ENCODE measurements at regions not wholly inside any gene's neighbourhood (a gene's known extent, or its start where the extent isn't known, plus 50 kb on each side); places are given as distances from the start of the nearest gene placed in this dataset.

DNA sequence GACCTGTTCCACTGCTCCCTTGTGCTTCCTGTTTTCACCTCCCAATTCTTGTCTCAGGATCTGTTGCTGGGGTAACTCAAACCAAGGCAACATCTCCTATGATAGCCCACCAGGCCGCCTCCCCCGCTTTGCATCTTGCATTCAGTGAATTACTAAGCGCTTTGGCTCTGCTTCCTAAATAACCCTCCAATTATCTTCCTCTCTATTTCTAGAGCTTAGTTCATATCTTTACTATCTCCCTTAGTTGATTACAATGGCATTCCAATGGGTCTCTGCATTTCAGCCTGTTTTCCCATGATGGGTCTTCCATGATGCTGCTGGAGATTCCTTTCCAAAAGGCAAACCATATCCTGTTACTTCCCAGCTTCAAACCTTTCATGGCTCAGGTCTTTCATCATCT, 117.2 kb upstream of the FERMT1 start:
- Histone ChIP-seq H3K27ac (ENCODE audit: low read depth, low read length) (no peak overlapping the region), H3K4me3 (ENCODE audit: low read depth, low read length) (no peak overlapping the region), H3K9me3 (ENCODE audit: control insufficient read depth, insufficient read depth, low read length) (no peaks in the 10 kb centered on the region), H3K27me3 (ENCODE audit: control insufficient read depth, insufficient read depth, low read length) (no peaks in the 10 kb centered on the region)
- POLR2A ChIA-PET, result no interaction called here
- TF ChIP-seq, protein P1, sequence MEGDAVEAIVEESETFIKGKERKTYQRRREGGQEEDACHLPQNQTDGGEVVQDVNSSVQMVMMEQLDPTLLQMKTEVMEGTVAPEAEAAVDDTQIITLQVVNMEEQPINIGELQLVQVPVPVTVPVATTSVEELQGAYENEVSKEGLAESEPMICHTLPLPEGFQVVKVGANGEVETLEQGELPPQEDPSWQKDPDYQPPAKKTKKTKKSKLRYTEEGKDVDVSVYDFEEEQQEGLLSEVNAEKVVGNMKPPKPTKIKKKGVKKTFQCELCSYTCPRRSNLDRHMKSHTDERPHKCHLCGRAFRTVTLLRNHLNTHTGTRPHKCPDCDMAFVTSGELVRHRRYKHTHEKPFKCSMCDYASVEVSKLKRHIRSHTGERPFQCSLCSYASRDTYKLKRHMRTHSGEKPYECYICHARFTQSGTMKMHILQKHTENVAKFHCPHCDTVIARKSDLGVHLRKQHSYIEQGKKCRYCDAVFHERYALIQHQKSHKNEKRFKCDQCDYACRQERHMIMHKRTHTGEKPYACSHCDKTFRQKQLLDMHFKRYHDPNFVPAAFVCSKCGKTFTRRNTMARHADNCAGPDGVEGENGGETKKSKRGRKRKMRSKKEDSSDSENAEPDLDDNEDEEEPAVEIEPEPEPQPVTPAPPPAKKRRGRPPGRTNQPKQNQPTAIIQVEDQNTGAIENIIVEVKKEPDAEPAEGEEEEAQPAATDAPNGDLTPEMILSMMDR (IDR thresholded peaks at IDR 0.05; ENCODE audit: low read depth, low read length), result no peak
- no peak for DNase-seq (ENCODE audit: low read depth, low spot score)
- CTCF ChIA-PET, result no interaction called here

DNA sequence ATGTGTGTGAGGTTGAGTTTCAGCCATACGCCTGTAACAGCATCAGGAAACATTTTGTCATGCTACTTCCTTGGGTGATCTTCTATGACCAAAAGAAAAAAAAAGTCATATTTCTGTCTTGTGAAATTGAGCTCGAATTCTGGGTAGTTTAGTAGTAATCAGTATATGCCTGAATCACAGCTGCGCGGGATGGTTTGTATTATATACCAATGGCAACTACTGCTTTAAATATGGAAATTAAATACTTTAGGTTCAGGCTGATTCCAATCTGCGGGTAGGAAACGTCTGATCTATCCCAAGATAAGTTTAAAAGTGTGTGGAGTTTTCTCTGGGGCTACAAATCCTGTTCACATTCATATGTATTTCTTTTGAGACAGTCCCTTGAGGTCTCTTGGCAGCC, 115.6 kb upstream of the FERMT1 start:
- TF ChIP-seq, protein P1 (IDR thresholded peaks at IDR 0.05; ENCODE audit: low read depth, low read length), result no peak
- H3K4me3 ChIP-seq (ENCODE audit: low read depth, low read length), result no peak overlapping the region
- DNase-seq (ENCODE audit: low read depth, low spot score), result no peak
- H3K9me3 ChIP-seq (ENCODE audit: control insufficient read depth, insufficient read depth, low read length), result no peaks in the 10 kb centered on the region
- POLR2A ChIA-PET, result no interaction called here
- H3K27me3 ChIP-seq (ENCODE audit: control insufficient read depth, insufficient read depth, low read length), result no peaks in the 10 kb centered on the region
- CTCF ChIA-PET, result interaction anchor here (1.0 kb wide), 2 partner anchors 26 to 143 kb away, joined by 3 read pairs; no protein-coding TSS in a partner anchor
- H3K27ac ChIP-seq (ENCODE audit: low read depth, low read length), result no peak overlapping the region

DNA sequence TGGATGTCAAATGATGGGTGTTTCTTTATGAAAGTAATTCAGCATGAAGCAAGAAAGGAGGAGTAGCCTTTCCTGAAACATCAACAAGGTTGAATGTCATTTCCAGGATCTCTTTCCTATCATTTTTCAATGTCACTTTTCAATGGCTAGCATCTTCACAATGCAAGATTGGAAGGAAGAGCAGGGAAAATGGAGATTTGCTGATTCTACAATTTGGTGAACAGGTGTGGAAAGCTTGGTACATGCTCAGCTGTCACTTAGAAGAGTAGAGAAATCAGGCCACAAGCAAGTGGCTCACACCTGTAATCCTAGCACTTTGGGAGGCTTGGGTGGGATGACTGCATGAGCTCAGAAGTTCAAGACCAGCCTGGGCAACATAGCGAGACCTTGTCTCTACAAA, 112.7 kb upstream of the FERMT1 start:
- no peaks in the 10 kb centered on the region for H3K27me3 ChIP-seq (ENCODE audit: control insufficient read depth, insufficient read depth, low read length)
- no peak for DNase-seq (ENCODE audit: low read depth, low spot score)
- no peak overlapping the region for H3K27ac ChIP-seq (ENCODE audit: low read depth, low read length)
- ChIA-PET CTCF (no interaction called here), POLR2A (no interaction called here)
- H3K4me3 ChIP-seq (ENCODE audit: low read depth, low read length), result no peak overlapping the region
- no peaks in the 10 kb centered on the region for H3K9me3 ChIP-seq (ENCODE audit: control insufficient read depth, insufficient read depth, low read length)
- TF ChIP-seq, protein P1 (IDR thresholded peaks at IDR 0.05; ENCODE audit: low read depth, low read length), result no peak

DNA sequence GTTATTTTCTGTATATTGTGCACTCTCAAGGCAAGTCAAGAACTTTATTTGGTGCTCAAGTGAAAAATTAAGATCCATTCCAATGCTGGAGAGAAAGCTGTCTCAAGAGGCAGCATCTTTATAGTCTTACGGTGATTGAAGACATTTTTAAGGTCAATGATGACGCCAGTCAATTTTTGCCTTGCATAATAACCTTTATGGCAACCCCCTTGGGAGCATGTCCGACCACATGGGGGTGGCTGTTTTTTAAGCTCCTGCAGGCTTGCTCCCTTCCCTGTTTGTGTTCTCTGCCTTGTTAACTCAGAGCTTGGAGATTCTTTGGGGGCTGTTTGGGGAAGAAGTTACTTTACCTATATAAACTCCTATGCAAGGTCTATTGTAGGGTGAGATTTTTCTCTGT, 109.6 kb upstream of the FERMT1 start:
- no peak for DNase-seq (ENCODE audit: low read depth, low spot score)
- no peak overlapping the region for H3K4me3 ChIP-seq (ENCODE audit: low read depth, low read length)
- H3K9me3 ChIP-seq (ENCODE audit: control insufficient read depth, insufficient read depth, low read length), result no peaks in the 10 kb centered on the region
- ChIA-PET CTCF (no interaction called here), POLR2A (no interaction called here)
- no peak overlapping the region for H3K27ac ChIP-seq (ENCODE audit: low read depth, low read length)
- TF ChIP-seq, protein P1 (IDR thresholded peaks at IDR 0.05; ENCODE audit: low read depth, low read length), result no peak
- no peaks in the 10 kb centered on the region for H3K27me3 ChIP-seq (ENCODE audit: control insufficient read depth, insufficient read depth, low read length)

DNA sequence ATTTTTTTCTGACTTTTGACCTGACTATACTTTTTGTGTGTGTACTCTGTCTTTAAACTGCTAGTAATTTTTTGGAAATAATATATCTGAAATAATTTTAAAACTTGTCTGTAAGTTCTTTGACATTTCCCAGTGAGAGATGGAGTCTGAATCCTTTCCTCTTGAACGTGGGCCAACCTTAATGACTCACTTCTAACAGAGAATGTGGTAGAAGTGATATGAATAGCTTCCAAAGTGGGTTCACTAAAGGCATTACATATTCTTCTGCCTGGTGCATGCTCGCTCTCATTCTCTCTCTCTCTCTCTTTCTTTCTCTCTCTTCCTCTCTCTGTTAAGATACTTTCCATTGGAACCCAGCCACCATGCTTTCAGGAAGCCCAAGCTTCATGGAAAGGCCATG, 108.7 kb upstream of the FERMT1 start:
- H3K4me3 ChIP-seq (ENCODE audit: low read depth, low read length), result no peak overlapping the region
- no peak overlapping the region for H3K27ac ChIP-seq (ENCODE audit: low read depth, low read length)
- TF ChIP-seq, protein P1 (IDR thresholded peaks at IDR 0.05; ENCODE audit: low read depth, low read length), result no peak
- H3K27me3 ChIP-seq (ENCODE audit: control insufficient read depth, insufficient read depth, low read length), result no peaks in the 10 kb centered on the region
- ChIA-PET POLR2A (no interaction called here), CTCF (no interaction called here)
- H3K9me3 ChIP-seq (ENCODE audit: control insufficient read depth, insufficient read depth, low read length), result no peaks in the 10 kb centered on the region
- DNase-seq (ENCODE audit: low read depth, low spot score), result no peak

Measured in AG04450 (cell line).